ENCODE measurements at regions not wholly inside any gene's neighbourhood (a gene's known extent, or its start where the extent isn't known, plus 50 kb on each side); places are given as distances from the start of the nearest gene placed in this dataset.

GRCh38 chr11:95387325-95387724 is 156.3 kb upstream of the SESN3 start:
- DNase-seq (ENCODE audit: low read depth), result no peak

DNA sequence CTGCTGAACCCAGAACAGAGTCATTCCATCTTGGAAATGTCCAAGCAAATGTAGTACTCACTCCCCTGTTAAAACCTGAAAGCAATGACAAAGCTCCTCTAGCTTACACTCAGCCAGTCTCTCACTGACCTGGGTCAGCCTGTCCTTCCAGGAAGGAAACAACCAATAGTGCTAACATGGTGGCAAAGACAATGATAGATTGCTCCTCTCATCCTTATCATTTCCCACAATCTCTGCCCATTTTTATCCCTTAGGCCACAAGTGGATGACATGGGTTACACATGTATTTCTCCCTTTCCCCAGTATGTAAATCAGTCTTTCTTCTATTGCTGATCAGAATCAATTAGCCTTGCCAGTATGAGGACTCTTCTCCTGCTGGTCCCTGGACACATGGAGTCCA is 154.6 kb upstream of the SESN3 start:
- DNase-seq (ENCODE audit: low read depth), result no peak

DNA sequence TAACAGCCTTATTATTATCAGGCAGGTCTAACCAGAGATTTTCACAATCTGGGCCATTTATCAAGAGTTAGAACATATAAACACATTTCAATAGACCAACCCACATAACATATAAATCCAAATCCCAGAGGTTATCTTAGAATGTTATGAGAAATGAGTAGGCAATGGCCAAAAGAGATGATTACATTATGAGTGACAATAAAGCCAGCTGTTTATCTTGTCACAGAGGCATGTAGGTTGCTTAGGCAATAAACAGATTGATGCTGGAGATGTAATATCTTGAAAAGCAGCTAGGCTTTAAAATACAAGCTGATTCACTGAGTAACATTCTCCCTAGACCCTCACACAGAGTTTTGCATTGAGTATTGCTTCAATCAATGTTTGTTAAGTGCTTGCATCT is 148.5 kb upstream of the SESN3 start:
- no peak for DNase-seq (ENCODE audit: low read depth)

- DNase-seq (ENCODE audit: low read depth), result no peak
These were observed 147.8 kb upstream of the SESN3 start for GRCh38 chr11:95378789-95379188.

DNA sequence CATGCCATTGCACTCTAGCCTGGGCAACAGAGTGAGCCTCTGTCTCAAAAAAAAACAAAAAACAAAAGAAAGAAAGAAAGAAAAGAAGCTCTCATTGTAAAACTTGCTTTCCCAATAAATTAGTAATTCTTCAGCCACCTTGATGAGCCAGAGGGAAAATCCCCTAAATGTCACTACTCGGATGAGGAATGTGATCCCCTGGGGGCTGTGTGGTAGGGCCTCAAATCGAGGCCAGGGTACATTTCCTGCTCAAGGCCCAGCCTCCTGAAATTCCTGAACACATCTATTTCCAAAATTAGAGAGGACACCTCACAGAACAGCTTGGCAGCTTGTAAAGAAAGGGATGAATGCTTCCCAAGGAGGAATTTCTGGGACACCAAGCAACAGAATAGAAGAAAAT is 147.1 kb upstream of the SESN3 start:
- DNase-seq (ENCODE audit: low read depth), result no peak

GRCh38 chr11:95375886-95376285 is 144.9 kb upstream of the SESN3 start:
- DNase-seq (ENCODE audit: low read depth), result no peak

GRCh38 chr11:95375451-95375850 is 144.4 kb upstream of the SESN3 start:
- no peak for DNase-seq (ENCODE audit: low read depth)

GRCh38 chr11:95374105-95374504 is 143.1 kb upstream of the SESN3 start:
- DNase-seq (ENCODE audit: low read depth), result no peak

DNA sequence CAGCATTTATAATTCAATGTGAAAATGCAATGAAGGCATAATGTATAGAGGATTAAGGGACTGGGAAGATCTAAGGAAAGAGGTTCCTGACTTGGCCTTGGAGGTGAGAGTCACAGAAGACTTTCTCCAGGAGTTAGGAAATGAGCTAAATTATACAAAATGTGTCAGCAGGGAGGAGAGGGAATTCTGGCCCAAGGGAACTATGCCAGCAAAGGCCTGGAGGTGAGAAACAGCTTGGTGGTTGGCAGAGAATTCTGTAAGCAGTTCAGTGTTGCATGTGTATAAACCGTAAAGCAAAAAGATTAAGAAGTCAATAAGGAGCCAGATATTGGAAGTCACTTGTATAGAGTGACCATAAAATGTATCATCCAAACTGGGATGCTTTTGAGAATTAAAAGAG is 142.2 kb upstream of the SESN3 start:
- no peak for DNase-seq (ENCODE audit: low read depth)

DNA sequence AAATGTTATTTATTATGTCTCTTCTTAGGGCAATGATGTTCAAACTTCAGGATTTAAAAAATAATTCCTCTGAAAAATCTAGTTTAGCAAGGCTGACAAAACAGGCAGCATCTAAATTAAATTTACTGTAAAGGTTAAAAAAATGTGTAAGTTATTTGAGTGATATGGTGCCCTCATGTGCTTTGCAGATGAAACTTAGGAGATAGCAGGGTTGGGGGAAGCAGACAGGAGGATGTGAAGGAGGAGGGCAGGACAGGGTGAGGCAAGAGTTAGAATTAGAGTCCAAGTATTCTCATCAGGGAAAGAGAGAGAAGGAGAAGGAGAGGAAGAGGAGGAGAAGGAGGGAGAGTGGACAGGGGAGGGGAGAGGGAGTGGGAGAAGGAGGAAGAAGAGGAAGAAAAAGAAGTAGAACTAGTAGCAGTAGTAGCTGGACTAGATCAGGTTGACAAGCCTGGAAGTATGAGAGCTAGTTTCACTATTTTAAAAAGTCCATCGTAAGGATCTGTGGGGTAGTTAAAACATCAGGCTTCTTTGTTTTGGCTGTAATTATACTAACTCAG is 141.2 kb upstream of the SESN3 start:
- no peak for DNase-seq (ENCODE audit: low read depth)

DNA sequence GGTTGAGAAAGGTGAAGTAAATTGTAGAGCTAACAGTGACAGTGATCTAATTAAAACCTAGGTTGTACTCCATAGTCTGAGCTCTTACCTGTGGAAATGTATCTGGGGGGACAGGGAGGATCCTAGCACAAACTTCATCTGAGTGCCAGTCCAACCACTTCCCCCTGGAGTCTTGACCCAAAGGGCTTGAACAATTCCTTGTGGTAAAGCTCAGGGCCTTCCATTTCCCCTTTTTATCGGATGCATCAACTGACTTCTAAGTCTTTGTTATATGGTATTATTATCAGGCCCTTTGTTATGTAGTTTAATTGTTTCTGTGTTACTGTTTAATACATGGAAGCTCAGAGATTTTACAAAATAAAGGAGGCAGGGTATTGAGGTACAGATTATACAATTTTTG is 140.2 kb upstream of the SESN3 start:
- DNase-seq (ENCODE audit: low read depth), result no peak

DNA sequence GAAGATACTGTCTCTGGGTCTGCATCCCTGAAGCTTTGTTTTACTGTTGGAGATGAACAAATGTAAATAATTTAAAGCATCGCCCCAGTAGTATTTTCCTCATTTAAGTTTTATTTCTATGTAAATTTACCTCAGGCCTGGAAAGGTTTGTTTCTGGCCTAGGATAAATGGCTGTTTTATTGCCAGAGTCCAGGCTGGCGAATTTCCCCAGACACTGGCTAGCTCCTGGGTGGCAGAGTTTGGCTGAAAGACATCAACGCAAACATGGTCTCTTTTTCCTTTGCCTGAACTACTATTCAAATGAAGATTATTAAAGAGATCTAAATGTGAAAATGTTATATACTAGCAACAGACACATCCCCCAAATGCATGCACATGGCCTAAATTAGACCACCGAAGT is 136.7 kb upstream of the SESN3 start:
- no peak for DNase-seq (ENCODE audit: low read depth)

- DNase-seq (ENCODE audit: low read depth), result no peak
These were observed 134.3 kb upstream of the SESN3 start for GRCh38 chr11:95365348-95365747.

- no peak for DNase-seq (ENCODE audit: low read depth)
These were observed 133.6 kb upstream of the SESN3 start for GRCh38 chr11:95364324-95365295.

DNA sequence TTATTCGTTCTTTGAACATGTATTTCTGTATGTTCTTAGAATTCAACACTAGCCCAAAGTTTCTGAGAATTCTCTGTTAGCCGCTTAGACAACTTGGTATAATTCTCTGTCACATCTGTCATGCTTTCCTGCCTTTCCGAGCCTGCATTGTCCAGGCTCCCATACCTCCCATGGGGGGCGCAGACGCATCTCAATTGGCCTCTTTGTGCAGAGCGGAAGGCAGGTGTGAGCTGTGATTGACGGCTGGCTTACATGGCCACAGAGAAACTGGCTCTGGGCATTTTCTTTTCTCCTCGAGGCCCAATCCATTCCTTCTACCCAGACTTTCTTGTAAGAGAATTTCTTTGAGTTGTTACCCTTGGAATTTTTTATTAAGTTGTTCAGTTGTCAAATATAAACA is 132.7 kb upstream of the SESN3 start:
- DNase-seq (ENCODE audit: low read depth), result no peak

DNA sequence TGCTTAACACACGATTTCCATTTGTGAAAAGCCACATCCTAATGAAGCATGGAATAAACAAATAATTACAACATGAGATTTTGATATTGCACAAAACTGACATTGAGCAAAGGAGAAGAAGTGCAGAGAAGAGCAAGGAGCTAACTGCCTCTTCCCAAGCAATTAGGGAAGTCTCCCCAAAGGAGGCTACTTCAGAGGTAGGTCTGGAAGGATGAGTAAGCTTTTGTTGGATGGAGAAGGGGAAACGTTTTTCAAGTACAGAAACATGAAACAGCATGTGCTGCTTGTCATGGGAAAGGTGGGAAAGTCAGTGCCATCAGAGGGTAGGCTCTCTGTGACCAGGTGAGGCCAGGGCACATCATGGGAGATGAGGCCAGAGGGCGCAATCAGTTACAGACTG is 132.2 kb upstream of the SESN3 start:
- DNase-seq (ENCODE audit: low read depth), result no peak

GRCh38 chr11:95361180-95361579 is 130.2 kb upstream of the SESN3 start:
- no peak for DNase-seq (ENCODE audit: low read depth)

DNA sequence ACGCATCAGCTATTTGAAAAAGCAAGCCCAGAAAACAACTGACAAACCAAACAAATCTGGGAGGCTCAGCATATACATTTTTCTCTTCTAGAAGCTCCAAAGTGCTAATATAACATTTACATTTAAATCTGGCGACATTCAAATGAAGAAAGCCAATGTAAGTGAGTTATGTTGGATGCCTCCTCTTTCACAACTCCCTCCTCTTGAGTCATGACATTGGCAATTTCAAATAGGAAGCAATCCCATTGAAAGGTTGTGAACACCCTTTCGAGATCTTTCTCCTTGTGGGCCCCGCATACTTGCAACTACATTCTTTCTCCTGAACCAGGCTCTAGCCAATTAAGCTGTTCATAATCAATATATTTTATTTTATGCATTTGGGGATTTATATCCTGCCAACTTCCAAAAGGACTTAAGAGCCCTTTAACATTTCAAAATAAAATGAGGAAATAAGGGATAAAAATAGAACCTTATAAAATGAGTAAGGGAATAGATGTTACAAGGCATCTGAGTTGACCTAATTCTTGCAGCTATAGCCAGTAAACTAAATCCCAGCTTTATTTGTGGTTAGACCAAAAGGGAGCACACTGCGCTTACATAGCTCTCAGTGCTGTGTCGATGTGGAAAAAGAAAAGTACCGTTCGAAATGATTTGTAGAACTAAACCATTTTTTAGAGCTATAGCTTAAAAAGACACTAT is 129.5 kb upstream of the SESN3 start:
- no peak for DNase-seq (ENCODE audit: low read depth)

- no peak for DNase-seq (ENCODE audit: low read depth)
These were observed 128.8 kb upstream of the SESN3 start for GRCh38 chr11:95359756-95360155.

DNA sequence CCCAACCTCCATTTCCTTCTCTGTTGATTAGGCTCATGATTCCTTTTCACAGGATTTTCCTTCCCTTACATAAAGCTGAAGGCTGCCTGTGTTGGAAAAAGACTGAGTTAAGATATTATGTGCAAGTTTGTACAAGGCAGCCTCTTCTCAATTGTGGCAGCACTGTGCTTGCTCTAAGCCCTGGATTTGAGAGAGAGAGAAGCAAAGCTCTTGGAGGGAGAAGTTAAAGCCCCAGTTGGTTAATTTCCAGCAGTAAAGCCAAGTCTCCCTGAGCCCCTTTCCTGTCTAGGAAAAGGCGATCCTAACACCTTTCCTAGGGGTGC is 128.3 kb upstream of the SESN3 start:
- no peak for DNase-seq (ENCODE audit: low read depth)

DNA sequence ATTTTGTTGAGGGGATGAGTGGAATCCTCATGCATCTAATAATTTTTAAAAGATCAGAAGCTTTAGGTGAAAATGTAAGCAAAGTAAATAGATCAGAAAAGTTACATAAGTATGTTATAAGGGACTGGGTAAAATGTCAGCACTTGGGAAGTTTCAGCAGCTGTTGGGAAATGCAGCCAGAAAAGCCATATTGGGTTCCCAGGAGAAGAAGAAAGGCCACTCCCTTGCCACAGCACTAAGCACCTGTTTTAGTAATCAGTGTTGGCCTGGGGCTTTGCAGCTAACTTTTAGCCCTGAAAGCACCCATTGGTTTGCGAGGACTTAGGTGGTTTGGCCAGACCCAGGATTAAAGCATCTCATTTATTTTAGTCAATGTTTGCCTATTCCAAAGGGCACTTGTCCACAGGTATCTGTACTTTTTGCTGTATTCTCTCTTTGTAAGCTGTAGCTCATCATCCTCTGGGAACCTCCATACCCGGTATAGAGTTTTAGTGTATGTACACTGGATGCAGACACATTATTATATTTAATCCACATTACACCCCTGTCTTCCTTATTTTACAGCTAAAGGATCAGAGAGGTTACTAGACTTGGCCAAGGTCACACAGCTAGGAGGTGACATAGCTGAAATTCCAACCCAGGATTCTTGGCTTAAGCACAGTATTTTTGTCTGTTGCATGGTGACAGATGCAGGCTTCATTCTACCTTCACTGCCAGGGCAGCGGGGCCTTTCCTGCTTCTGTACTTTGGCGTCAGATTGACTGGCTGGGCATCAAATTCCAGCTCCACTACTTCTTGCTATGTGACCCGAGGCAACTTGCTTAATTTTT is 127.7 kb upstream of the SESN3 start:
- DNase-seq (ENCODE audit: low read depth), result no peak

DNA sequence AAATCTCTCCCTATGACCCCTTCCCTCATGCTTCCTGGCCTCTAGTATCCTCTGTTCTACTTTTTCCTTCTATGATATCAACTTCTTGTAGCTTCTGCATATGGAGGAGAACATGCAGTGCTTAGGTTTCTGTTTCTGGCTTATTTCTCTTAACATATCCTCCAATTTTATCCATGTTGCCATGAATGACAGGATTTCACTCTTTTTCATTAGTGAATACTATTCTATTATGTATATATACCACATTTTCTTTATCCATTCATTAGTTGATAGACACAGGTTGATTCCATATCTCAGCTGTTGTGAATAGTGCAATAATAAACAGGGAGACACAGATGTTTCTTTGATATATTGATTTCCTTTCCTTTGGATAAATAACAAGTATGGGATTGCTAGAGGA is 123.3 kb upstream of the SESN3 start:
- DNase-seq (ENCODE audit: low read depth), result no peak
